ENCODE measurements at regions not wholly inside any gene's neighbourhood (a gene's known extent, or its start where the extent isn't known, plus 50 kb on each side); places are given as distances from the start of the nearest gene placed in this dataset.

DNA sequence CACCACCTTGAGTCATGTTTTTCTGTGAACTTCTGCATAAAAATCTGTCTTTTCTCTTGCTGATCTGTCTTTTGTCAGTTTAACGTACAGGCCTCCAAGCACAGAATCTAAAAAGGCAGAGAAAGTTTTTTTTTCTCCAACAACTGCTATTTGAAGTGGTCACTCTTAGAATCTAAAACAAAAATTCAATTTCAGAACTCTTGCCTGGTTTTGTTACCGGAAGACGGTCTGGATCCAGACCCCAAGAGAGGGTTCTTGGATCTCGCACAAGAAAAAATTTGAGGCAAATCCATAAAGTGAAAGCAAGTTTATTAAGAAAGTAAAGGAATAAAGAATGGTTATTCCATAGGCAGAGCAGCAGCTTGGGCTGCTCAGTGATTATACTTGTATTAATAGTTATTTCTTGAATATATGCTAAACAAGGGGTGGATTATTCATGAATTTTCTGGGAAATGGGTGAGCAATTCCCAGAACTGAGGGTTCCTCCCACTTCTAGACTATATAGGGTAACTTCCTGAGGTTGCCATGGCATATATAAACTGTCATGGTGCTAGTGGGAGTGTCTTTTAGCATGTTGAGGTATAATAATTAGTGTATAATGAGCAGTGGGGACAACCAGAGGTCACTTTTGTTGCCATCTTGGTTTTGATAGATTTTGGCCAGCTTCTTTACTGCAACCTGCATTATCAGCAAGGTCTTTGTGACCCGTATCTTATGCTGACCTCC is 150.0 kb upstream of the PLEKHA5 start:
- no peak for DNase-seq

DNA sequence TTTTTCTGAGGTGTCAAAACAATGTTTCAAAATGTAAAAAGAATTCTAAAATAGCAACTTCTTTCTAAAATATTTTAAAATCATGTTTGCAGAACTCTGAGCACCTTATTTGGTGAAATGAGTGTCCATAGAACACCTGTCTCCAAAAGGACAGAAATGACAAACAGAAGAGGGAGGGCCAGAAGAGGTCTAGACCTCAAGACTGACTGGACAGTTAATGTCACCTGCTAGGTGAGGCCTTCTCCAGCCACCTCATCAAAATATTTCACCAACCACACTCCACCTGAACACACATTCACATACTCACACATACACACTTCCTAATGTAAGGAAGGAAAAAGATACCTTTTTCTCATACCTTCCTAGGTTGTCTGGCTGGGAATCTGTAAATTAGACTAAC is 147.8 kb upstream of the PLEKHA5 start:
- no peak for DNase-seq

DNA sequence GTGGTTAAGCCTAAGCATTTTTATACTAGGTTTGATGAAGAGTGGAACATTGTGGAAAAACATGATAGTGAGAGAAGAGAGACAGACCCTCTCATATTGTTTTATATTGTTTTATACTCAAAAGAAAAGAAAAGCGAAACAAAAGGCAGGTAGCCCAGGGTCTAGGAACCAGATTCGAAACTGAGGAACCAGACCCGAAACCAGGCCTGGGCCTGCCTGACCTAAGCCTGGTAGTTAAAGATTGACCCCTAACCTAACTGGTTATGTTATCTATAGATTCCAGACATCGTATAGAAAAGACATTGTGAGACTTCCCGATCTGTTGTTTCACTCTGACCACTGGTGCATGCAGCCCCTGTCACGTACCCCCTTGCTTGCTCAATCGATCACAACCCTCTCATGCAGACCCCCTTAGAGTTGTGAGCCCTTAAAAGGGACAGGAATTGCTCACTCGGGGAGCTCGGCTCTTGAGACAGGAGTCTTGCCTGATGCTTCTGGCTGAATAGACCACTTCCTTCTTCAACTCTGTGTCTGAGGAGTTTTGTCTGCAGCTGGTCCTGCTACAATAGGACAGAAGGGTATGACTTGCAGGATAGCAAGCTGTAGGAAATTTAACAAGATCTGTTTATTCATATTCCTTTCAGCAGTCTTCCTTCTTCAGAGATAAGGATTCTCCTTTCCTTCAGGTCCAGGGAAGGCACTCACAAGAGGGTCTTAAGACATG is 147.1 kb upstream of the PLEKHA5 start:
- DNase-seq = no peak

DNA sequence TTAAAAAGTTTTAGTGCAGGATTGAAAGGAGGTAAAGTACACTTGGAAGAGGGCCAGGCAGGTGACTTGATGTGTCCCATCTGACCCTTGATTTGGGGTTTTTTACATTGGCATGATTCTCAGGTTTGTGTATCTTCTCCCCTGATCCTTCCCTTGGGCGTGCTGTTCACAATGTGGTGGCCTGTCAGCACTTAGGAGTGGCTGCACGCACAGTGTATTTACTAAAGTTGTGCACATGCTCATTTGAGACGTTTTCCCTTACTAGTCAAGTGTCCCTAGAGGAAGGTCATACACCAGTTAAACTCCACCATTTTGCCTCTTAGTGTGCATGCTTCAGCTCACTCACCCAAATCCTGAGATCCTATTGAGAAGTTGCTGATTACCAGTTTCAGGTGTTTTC is 145.7 kb upstream of the PLEKHA5 start:
- DNase-seq = no peak

DNA sequence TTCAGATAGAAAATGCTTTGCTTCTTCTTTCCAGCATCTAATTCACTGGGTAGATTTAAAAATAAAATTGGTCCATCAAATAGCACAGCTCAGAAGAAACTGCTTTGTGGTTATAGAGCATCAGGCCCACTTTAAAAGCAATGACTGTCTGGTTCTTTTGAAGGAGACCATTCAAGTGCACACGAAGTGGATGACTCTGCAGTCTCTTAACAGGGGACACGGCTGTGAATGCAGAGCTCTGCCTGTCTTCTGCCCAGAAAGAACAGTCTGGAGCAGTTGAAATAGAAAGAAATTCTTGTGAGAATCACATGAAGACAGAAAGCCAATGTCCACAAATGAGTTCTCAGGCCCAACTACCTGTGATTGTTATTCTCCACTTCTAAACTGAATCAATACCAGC is 138.7 kb upstream of the PLEKHA5 start:
- no peak for DNase-seq

DNA sequence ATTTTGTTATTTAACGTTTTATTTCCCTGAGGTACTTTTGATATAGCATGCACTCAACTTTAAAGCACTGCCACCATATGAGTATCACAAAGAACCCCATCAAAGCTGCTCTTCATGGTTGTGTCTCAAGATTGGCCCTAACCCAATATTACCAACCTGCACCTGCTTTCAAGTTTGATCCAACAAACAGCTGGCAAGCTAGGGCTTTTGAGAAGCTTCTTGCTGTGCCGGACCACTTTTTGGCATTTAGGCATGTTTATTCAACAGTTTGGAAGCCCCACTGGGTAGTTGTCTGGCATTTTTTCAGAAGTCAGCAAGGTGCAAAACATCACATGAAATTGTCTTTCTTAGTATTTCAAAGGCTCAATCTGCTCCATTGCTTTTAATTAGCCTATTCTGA is 137.2 kb upstream of the PLEKHA5 start:
- no peak for DNase-seq

DNA sequence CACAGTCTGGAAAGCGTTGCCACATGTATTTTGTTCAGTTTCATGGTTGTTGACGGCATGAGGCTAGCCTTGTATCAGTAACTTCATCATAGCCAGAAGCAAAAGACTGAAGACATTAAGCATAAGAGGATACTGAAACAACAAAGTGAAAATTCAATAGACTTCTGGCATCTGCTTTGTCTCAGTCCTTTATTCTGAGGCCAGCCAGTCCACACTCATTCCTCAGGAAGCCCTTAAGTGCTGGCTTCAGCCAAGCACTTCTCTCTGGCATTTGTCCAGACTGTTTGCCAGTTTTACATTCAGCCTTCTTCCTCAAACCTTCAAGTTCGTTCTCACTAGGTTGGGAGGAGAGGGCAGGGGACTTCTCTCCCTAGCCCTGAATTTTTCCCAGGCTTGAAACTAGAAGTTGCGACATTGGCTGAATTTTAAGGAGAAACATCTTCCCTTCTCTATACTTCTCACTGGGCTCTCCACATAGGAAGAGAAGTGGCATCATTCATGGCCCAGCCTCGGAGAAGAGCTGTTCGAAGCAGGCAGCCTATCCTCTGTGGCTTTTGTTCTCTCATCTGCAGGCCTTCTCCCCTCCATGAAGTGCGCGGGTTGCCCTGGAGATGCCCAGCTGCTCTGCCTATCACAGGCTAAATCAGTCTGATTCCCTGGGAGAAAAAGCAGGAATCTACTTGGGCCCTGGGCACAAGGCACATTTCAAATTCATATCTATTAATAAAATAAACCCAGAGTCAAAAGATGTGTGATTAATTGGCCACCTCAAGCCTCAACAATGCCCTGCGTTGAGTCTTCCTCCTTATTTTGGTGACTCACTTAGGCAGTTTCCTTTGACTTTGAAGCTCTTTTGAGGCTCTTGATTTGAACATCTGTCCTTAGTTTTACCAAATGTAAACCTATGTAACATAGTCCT is 130.9 kb upstream of the PLEKHA5 start:
- DNase-seq = no peak

DNA sequence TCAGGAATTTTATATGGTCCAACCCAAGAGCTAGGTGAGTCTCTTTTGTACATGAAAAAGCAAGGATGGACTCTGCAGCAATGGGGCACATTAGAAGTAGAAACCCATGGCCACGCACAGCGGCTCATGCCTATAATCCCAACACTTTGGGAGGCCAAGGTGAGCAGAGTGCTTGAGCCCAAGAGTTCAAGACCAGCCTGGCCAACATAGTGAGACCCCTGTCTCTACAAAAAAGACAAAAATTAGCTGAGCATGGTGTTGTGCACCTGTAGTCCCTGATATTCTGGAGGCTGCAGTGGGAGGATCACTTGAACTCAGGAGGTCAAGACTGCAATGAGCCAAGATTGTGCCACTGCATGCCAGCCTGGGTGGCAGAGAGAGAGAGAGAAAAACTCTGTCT is 128.7 kb upstream of the PLEKHA5 start:
- no peak for DNase-seq

DNA sequence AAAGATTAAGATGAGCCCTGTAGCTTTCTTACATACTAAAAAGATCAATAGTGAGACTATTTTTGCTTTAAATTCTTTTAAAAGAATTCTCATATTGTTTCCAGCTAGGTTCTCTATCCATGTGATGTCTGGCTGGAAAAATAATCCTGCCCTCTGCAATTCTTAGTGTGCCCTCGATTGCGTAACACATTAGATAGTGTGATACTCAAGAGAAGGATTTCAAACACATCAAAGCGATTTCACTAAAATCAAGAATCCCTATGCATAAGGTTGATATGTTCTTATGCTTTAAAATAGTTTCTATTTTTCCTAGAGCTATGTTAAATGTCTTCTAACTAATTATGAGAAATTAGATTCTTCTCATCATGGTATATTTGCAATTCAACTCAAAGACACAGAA is 127.3 kb upstream of the PLEKHA5 start:
- no peak for DNase-seq

DNA sequence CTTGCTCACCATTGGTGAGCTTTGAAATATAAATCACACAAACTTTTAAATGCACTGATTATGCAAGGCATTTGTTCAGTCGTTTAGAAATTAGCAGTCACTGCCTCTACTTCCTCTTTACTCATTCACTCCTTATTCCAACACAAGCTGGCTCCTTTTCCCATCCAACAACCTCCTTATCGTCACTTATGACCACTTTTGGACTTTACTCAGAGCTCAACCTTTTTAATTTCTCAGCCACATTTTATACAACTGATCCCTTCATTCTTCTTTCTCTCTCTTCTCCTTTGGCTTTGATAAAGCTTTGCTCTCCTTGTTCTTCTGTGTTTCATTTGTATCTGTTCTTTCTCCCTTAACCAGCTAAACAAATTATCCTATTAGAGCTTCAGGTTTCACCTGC is 126.4 kb upstream of the PLEKHA5 start:
- no peak for DNase-seq

DNA sequence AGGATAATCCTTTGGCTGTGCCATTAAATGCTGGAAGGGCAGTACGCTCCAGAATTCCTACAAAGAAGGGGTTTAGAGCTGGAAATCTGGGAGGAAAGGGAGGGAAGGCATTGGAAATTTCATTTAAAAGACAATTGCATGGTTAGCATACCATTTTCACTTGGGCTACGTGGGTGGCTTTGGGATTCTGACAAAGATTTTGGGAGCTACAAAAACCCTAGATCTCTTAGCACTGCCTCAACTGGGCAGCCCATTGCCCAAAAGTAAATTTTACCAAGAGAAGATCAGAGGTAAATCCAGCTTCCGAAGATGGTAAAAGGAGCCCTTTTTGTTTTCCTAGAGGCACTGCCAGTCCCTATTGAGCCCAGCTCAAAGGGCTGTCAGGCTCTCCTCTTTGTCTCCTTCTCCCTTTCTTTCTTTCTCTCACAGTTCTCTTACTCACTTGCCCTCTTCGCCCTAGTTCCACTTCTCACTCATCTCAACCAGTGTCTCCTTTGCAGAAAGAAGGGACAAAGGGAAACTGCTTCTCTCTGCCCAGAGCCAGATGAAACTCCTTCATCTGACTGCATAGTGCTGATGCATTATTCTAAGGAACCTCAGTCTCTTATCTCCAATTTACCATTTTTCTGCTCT is 125.4 kb upstream of the PLEKHA5 start:
- no peak for DNase-seq

DNA sequence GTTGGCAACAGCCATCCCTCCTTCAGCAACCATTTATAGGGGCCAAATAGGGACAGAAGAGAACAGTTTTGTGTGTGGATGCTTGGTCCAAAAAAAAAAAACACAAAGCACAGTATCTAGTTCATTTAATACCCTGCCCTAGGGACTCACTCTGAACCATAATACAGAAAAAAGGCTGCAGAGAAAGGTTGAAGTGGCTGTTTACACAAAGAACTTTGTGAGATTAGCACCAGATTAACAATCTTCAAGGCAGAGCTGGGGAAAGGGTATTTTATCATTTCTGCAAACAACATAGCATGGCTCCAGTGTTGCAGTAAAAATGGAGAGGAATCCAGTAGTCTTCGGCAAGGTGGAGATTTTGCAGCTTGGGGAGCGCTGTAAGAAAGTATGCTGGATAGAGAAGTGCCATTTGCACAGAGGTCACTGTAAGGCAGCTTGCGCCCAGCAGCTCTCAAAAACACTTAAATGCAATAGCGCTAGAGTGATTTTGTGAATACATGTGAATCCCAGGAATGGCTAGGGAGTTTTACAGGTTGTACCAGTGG is 124.2 kb upstream of the PLEKHA5 start:
- no peak for DNase-seq

DNA sequence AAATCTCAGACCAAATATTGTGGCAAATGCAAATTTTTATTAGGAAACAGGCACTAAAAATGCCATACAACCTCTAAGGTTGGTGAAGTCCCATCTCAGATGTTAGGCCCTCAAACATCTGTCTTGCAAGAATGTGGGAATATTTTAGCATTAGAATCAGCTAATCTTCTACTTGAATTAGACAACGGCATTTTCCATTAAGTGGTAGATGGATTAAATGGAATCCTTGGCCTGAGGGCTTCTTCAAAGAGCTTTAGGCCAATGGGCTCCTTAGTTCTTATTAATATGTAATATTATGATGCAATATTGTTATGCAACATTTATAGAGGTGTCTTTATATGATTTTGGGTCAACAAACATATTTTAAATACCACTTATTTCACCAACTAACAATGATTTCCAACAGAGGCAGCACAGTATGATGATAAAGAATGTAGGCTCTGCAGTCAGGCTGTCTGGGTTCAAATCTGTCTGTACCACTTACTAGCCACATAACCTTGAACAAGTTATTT is 122.9 kb upstream of the PLEKHA5 start:
- no peak for DNase-seq

DNA sequence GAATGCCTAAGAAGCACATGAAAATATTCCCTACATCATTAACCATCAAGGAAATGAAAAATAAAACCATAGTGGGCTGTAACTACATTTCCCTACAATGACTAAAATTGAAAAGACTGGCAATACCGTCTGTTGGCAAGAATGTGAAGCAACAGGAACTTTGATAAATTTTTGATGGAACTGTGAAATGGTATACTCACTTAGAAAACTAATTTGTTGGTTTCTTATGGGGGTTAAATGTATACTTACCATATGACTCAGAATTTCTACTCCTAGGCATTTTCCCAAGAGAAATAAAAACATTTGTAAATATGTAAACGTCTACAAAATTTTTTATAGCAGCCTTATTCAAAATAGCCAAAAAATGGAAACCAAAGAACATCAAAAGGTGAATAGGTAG is 121.4 kb upstream of the PLEKHA5 start:
- DNase-seq = no peak

DNA sequence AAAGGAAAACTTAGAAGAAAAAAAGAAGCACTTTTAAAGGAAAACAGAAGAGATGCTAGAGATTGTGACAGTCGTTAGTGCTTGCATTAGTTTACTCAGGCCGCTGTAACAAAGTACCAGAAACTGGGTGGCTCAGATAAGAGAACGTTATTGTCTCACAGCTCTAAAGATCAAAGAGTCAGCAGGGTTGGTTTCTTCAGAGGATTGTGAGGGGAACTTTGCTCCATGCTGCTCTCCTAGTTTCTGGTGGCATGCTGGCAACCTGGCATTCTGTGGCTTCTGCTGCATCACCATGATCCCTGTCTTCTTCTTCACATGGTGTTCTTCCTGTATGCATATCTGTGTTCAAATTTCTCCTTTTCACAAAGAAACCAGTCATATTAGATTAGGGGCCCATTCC is 119.4 kb upstream of the PLEKHA5 start:
- no peak for DNase-seq

DNA sequence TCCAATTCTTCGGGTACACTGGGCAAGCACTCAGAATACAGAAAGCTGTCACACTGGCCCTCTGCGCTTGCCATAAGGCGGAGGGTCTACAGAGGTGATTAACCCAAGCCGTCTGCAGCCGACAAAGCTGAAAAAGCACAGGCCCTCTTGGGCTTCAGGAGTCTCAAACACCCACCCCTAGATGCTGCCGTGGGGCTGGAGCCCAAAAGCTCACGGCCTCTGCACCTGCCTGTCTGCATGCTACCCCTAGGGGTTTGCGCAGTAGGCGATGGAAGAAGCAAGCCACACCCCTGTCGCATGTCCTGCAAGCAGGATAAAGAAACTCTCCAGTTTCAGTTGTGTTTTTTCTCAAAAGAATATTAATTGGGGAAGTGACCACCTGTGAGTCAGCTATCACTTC is 118.8 kb upstream of the PLEKHA5 start:
- DNase-seq = no peak

DNA sequence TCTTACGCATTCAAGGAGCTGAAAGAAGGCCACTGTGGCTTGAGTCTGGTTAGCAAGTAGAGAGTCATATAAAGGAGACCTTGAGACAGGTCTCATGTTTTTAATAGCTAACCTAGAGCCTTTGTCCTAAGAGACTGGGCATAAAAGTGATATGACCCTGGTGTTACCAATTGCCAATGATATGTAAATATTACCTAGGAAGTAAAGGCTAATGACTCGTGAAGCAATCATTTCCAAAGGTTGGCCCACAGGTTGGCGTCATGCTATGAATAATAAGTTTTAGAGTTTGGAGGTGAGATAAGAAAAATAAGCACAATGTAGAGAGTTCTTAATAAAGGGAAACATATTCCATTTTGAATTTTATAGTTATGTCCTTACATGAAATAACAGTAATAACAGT is 116.6 kb upstream of the PLEKHA5 start:
- no peak for DNase-seq

DNA sequence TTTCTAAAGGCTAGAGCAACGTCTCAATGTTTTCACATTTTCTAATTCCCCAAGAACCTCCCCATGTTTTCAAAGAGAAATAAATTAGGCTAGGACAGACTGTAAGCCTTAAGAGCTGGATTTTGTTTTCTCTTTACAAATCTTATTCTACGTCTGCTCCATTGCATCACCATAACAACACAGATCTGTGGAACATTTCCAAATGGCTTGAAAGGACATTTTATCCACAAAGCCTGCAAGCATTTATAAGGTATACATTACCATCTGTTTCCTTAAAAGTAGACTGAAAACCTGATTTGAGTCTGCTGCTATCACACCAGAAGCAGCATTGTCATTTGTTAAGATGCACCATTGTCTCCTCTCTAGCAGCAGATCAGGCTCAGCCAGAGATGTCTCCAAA is 115.3 kb upstream of the PLEKHA5 start:
- DNase-seq = peak; percentile 11

DNA sequence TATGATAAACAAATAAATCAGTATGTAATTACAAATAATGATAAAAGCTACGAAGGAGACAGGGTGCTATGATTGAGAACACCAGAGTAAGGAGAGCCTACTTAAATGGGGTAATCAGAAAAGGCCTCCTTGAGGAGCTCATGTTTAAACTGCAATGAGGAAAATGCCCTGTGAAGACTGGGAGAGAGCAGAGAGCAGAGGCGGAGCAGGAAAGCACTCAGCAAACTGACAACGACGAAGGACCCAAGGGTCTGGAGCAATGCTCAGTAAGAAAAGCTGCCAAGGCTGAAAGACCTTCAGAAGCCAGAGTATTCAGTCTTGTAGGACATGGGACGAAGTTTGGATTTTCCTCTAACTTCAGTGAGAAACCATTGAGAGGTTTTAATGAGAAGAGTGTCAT is 114.2 kb upstream of the PLEKHA5 start:
- no peak for DNase-seq

DNA sequence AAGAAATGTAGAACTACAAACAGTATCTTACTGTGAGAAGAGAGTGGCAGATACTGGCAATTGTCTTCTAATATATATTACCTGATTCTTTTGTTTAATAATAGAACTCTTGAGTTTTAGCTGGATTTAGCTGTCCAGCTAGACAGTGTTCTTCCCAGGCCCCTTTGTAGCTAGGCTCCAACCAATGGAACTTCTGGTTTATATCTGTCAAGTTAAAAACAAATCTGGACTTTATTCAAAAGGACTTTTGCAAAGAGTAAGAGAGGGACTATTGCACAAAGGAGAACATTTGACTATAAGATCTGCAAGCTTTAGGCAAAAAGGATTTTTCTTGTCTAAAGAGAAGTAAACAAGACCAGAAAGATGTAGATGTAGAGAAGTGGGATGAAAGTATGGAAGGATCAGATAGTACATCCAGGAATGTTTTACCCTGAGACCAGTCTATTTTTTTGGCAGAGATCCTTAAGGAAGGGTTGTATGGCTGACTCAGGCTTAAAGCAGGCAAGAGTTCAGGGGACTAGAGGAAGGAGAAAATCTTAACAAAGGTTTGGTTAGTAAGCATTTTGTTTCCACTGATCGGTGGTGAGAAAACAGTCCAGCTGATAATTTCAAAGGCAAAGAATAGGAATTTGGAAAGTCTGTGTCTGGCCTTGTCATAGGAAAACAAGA is 111.1 kb upstream of the PLEKHA5 start:
- DNase-seq = no peak

DNA sequence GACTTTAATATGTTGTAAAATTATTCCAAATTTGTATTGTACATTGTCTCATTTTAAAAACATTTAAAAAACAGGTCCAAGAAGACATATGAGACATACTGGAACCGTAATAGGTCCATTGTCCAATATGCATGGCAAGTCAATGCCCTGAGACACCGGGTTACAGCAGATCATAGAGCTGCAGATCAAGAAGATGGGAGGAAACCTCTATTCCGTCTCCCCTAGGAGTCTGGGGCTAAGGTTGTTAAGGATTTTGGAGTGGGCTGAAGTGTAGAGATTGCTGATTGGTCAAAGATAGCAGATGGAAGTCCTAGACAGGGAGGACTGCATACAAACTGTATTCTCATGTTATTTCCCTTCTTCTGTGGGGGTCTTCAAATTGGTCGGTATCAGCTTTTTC is 108.3 kb upstream of the PLEKHA5 start:
- no peak for DNase-seq

DNA sequence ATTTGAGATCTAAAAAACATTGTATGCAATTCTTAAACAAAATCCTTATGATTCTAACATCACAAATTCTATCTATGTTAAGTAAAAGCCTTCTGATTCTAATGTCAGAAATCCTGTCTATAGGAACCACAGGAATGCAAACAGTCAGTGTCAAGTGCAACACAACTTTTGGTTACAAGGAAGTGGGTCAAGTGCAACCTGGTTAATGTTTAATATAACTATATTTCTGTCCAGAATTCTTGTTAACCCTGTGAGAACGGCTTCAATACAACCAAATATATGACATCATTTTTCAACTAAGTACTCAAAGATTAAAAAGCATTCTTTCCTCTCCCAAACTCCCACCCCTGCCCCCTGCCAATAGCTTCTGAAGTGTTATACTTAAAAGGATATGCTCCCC is 107.9 kb upstream of the PLEKHA5 start:
- DNase-seq = no peak
